Skeletal muscle cell (primary cell): ENCODE measurements at regions not wholly inside any gene's neighbourhood (a gene's known extent, or its start where the extent isn't known, plus 50 kb on each side); places are given as distances from the start of the nearest gene placed in this dataset.
"Not testable (repeated sequence)": the region's sequence is repeated elsewhere in the genome, so short reads cannot be mapped to it uniquely, and the experiment has no call there.

Experiments used
- DNase-seq: peaks from one replicate; pipeline ENCODE4 v3.0.0-alpha.2; 2010; ENCODE audit warnings: low read depth
- H3K4me3 ChIP-seq: 2 replicates; pipeline ENCODE4 v1.5.1; 2011; ENCODE audit warnings: low read depth, mild to moderate bottlenecking, control low read depth, low read length, moderate library complexity

- DNase-seq: no peak
- H3K4me3 ChIP-seq: no peak overlapping the region
These were observed 539.2 kb downstream of the MEI4 start for GRCh38 chr6:78192057-78192456.

DNA sequence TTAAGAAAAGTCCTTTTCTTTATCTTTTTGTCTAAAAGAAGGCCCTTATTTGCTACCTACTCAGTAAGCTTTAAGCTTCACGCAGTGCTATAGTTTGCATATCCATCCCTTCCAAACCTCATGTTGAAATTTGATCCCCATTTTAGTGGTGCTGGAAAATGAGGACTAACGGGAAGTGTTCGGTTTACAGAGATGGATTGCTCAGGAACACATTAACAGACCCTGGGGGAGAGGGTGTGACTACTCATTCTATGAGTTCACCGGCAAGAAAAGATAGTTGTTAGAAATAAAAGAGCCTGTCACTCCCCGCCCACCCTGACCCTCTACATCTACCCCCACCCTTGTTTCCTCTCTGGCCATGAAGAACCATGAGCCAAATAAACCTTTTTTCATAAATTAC, 546.2 kb downstream of the MEI4 start:
- no peak overlapping the region for H3K4me3 ChIP-seq
- DNase-seq: no peak

GRCh38 chr6:78222226-78222625, 569.4 kb downstream of the MEI4 start:
- no peak overlapping the region for H3K4me3 ChIP-seq

GRCh38 chr6:78231002-78231401, 578.2 kb downstream of the MEI4 start:
- no peak for DNase-seq
- H3K4me3 ChIP-seq: no peak overlapping the region

More at GRCh38 chr6:78222226-78222625, 569.4 kb downstream of the MEI4 start:
- no peak for DNase-seq

DNA sequence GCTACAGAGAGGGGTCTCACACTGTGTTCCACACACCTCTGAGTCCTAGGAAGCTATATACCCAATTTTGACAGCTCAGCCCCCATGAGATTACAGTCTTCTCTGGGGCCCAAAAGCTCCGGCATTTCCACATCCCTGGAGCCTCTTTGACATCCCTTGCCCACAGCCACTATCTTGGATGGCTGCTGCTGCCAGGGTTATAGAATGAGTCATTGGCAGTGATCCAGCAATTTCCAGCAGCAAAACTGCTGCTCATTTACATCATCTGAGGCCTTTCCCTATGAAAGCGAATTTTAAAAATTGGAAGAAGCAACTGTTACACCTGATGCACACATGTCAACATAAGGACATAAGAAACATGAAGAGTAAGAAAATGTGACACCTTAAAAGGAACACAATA, 590.7 kb downstream of the MEI4 start:
- H3K4me3 ChIP-seq: no peak overlapping the region
- no peak for DNase-seq

DNA sequence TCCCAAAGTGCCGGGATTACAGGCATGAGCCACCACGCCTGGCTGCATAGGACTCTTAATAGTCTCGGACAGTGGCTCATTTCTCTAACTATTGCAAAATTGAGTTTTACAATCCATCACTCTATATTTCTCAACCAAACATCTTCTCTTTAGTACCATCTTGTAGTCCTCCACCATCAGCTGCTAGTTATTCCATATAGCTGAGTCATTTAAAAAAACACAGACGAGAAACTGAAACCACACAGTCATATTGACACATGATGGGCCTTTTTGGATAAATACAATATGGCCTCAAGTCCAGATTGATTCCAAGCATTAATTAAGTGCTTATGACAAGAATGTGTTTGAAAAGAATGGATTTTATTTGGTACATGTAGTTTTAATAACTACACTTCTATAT, 599.1 kb downstream of the MEI4 start:
- no peak for DNase-seq
- no peak overlapping the region for H3K4me3 ChIP-seq

- DNase-seq: no peak
These were observed 600.8 kb downstream of the MEI4 start for GRCh38 chr6:78253618-78254017.

GRCh38 chr6:78259935-78260334, 607.1 kb downstream of the MEI4 start:
- no peak for DNase-seq
- no peak overlapping the region for H3K4me3 ChIP-seq

More at GRCh38 chr6:78253618-78254017, 600.8 kb downstream of the MEI4 start:
- no peak overlapping the region for H3K4me3 ChIP-seq

DNA sequence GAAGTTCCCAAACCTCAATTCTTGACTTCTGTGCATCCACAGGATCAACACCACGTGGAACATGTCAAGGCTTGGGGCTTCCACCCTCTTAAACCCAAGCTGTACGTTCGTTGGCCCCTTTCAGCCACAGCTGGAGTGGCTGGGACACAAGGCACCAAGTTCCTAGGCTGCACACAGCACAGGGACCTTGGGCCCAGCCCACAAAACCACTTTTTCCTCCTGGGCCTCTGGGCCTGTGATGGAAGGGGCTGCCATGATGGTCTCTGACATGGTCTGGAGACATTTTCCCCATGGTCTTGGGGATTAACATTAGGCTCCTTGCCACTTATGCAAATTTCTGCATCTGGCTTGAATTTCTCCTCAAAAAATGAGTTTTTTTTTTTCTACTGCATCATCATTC, 606.9 kb upstream of the IRAK1BP1 start:
- not testable (repeated sequence) for H3K4me3 ChIP-seq, DNase-seq

- no peak overlapping the region for H3K4me3 ChIP-seq
- no peak for DNase-seq
These were observed 598.5 kb upstream of the IRAK1BP1 start for GRCh38 chr6:78268591-78269452.

- peak; percentile 4 for DNase-seq
- no peak overlapping the region for H3K4me3 ChIP-seq
These were observed 566.5 kb upstream of the IRAK1BP1 start for GRCh38 chr6:78300885-78301284.

- no peak overlapping the region for H3K4me3 ChIP-seq
- DNase-seq: no peak
These were observed 564.9 kb upstream of the IRAK1BP1 start for GRCh38 chr6:78302411-78302810.

GRCh38 chr6:78308025-78308424, 559.3 kb upstream of the IRAK1BP1 start:
- DNase-seq: no peak
- no peak overlapping the region for H3K4me3 ChIP-seq

DNA sequence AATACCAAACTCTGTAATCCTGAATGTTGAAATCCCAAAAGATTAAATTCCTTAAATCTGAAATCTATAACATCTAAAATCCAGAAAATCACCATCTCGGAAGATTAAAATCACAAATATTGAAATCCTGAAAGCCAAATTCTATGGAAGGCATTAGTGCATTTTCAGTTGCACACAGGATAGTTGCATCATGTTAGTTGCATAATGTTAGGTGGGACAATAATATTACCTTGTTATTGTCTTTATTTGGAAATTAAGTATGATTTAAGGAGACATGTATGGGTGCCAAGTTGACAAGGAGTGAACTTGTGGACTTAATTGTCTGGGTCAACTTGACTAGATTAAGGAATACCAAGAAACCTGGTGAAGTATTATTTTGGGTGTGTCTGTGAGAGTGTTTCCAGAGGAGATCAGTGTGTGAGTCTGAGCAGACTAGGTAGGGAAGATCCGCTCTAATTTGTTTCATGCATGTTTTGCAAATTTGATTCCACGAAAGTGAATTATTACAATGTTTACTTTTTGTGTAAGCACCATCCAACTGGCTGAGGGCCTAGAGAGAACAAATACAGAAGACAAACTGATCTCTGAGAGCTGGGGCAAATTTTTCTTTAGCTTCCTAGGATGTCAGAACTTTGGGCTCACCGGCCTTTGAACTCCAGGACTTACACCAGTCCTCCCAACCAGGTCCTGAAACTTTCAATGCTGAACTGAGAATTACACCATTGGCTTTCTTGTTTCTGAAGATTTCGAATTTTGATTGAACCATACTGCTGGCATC, 545.1 kb upstream of the IRAK1BP1 start:
- no peak overlapping the region for H3K4me3 ChIP-seq
- DNase-seq: no peak

DNA sequence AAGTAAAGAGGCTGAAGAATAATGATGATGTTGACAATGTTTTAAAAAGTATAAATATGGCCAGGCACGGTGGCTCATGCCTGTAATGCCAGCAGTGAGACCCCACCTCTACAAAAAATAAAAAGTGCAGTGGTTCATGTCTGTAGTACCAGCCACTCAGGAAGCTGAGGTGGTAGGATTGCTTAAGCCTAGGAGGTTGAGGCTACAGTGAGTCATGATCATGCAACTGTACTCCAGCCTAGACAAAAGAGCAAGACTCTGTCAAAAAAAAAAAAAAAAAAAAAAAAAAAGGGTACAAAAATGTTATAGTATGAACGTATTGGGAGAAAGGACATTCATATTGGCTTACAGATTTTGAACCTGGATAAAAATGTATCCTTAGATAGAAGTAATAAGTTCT, 543.1 kb upstream of the IRAK1BP1 start:
- DNase-seq: peak; percentile 6
- no peak overlapping the region for H3K4me3 ChIP-seq

DNA sequence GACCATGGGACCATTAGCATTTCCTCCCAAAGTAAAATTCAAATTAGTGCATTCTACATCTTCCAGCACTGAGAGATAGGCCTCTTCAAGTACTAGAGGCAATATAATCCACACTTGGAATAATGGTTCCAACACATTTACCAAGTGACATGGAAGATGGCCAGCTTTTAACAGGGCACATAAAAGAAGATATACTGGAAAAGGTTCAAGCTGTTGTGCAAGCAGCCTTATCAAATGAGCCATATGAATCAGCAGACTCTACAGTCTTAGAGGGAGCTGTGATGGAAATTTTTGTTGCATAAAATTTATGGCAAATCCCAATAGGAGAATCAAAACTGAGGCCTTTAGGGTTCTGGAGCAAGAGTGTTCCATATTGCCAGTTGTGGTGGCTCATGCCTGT, 526.6 kb upstream of the IRAK1BP1 start:
- DNase-seq: no peak
- no peak overlapping the region for H3K4me3 ChIP-seq

GRCh38 chr6:78345882-78346281, 521.5 kb upstream of the IRAK1BP1 start:
- no peak for DNase-seq
- H3K4me3 ChIP-seq: no peak overlapping the region

DNA sequence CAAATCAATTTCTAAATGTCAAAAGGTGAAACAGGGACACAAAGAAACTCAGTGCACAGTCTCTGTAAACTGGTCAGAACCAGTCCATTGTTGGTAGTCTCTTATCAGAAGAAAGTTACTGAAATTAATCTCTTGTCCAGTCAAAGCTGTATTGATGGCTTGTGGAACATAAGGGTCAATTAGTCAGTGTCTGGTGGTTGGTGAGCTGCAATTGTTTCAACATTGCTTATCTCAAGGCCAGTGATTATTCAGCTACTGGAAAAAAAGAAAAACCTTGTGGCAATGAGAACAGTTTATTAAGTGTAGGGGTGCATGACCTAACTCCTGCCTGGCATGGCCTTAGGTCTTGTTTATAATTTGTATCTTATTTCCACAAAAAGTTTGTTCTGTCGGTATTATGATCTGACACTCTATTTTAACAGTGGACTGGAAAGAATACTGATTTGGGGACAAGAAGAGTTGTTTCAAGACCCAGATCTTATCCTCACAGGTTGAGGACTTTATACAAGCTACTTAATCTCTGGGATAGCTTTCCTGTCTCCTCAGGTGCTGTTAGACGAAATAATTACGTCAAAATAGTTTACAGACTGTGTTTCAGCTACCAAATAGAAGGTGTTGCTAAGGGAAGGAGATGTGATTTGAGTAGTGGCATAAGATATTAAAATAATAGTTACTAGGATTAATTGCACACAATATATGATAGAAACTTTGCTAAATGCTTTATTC, 520.0 kb upstream of the IRAK1BP1 start:
- no peak overlapping the region for H3K4me3 ChIP-seq
- no peak for DNase-seq

- no peak overlapping the region for H3K4me3 ChIP-seq
- no peak for DNase-seq
These were observed 514.3 kb upstream of the IRAK1BP1 start for GRCh38 chr6:78353040-78353439.

DNA sequence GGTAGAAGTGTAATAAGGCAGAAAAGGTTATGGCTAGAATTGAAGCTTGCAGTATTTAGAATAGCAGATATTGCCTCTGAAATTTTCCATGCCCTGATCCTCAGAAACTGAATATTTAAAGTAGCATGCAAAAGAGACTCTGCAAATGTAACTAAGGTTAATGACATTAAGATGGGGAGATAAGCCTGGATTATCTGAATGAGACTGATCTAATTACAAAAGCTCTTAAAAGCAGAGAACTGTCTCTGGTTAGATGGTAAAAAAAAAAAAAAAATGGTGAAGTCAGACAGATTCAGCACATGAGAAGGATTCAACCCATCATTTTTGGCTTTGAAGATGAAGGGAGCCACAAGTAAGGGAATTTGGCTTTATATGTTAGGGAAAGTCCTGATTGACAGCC, 503.7 kb upstream of the IRAK1BP1 start:
- DNase-seq: no peak
- no peak overlapping the region for H3K4me3 ChIP-seq
